Stomach (tissue), 8 donors: ENCODE measurements at regions not wholly inside any gene's neighbourhood (a gene's known extent, or its start where the extent isn't known, plus 50 kb on each side); places are given as distances from the start of the nearest gene placed in this dataset.

Source experiments
- DNase-seq, 2 donors: peaks; one replicate each; pipeline versions ENCODE4 v3.0.0 to v3.0.0-alpha.2; 2013 to 2019
- H3K27ac ChIP-seq, 5 donors: fragments of 200-600 bp in 4 of 5; sonication (generic) in 4 of 5; one replicate each; pipeline ENCODE4 v1.5.1; 2013 to 2019; ENCODE audit warnings: mild to moderate bottlenecking in 1 of 5, moderate library complexity in 1 of 5
- H3K27me3 ChIP-seq, 3 donors: fragments of 200-600 bp; sonication (generic); one replicate each; pipeline ENCODE4 v1.5.1; 2017 to 2019; ENCODE audit warnings: mixed run types in 1 of 3
- H3K36me3 ChIP-seq, 4 donors: fragments of 200-600 bp; sonication (generic); 1 replicate in 3 of 4; 2 replicates in 1 of 4; pipeline ENCODE4 v1.5.1; 2016 to 2019
- H3K4me1 ChIP-seq, 4 donors: fragments of 200-600 bp; sonication (generic); one replicate each; pipeline ENCODE4 v1.5.1; 2016 to 2019
- H3K4me3 ChIP-seq, 4 donors: fragments of 200-600 bp; sonication (generic) in 3 of 4; one replicate each; pipeline ENCODE4 v1.5.1; 2016 to 2019; ENCODE audit warnings: mild to moderate bottlenecking in 1 of 4
- H3K9me3 ChIP-seq, 4 donors: fragments of 200-600 bp; sonication (generic); one replicate each; pipeline ENCODE4 v1.5.1; 2016 to 2019
- CTCF ChIP-seq, 7 experiments: fragments of 450-650 bp in 4 of 7; fragments of 200-600 bp in 3 of 7; sonication (generic) in 3 of 7; IDR thresholded peaks; one replicate each; pipeline ENCODE4 v1.5.1; 2016 to 2019; ENCODE audit warnings: antibody characterized with exemption in 7 of 7, control low read depth in 2 of 7, mild to moderate bottlenecking in 1 of 7
- EP300 ChIP-seq: sonication (generic); formaldehyde crosslinking; IDR thresholded peaks from one replicate; pipeline ENCODE4 v1.6.1; 2017; ENCODE audit warnings: antibody characterized with exemption
- POLR2A ChIP-seq, 4 donors: fragments of 450-650 bp; IDR thresholded peaks; one replicate each; pipeline ENCODE4 v1.6.1; 2016; ENCODE audit warnings: antibody characterized with exemption in 4 of 4, control low read depth in 2 of 4, mild to moderate bottlenecking in 1 of 4, moderate library complexity in 1 of 4
- POLR2AphosphoS5 ChIP-seq, 3 donors: sonication (generic); formaldehyde crosslinking; IDR thresholded peaks; one replicate each; pipeline ENCODE4 v1.6.1; 2016; ENCODE audit warnings: antibody characterized with exemption in 3 of 3
- WGBS, 5 donors: extraction: QIAGEN DNeasy Blood & Tissue Kit in 3 of 5; methylation state at CpG; one replicate each; pipeline versions ENCODE4 v1.1.5 to v1.1.7; 2013 to 2018; 5-methylcytosine and 5-hydroxymethylcytosine counted together
- intact Hi-C: fragments of 100-400 bp; cut with DNase I; formaldehyde crosslinking; loops from one replicate; pipeline ENCODE4 v1.15.1; 2023; ENCODE audit warnings: low total_unique reads
- donor health status: healthy with polysubstance abuse.
- donor health status: Bipolar disorder and iron deficiency.
- donor health status: healthy.

GRCh38 chr12:91566328-91567099 is 383.9 kb upstream of the DCN start:
- H3K4me1 ChIP-seq = no peaks in the 10 kb centered on the region
- intact Hi-C loops = no loop called here
- TF ChIP-seq POLR2A (IDR thresholded peaks at IDR 0.05) = no peak
- TF ChIP-seq EP300 = no peak
- no peak for TF ChIP-seq CTCF (IDR thresholded peaks at IDR 0.05)
- TF ChIP-seq POLR2AphosphoS5 (IDR thresholded peaks at IDR 0.05) = no peak

GRCh38 chr12:91565846-91566245 is 383.2 kb upstream of the DCN start:
- TF ChIP-seq POLR2AphosphoS5 (IDR thresholded peaks at IDR 0.05) (no peak), POLR2A (IDR thresholded peaks at IDR 0.05) (no peak), EP300 (no peak), CTCF (IDR thresholded peaks at IDR 0.05) (no peak)
- H3K9me3 ChIP-seq = no peaks in the 10 kb centered on the region
- DNase-seq = no peak
- H3K4me3 ChIP-seq = no peak overlapping the region
- H3K27ac ChIP-seq = no peak overlapping the region
- H3K36me3 ChIP-seq = no peaks in the 10 kb centered on the region
- intact Hi-C loops = no loop called here
- no peaks in the 10 kb centered on the region for H3K4me1 ChIP-seq
- 64 to 81% (median 67%) methylated on average over 1 of the region's 1 CpG for WGBS, 5 donors
- no peaks in the 10 kb centered on the region for H3K27me3 ChIP-seq

More at GRCh38 chr12:91566328-91567099, 383.9 kb upstream of the DCN start:
- Histone ChIP-seq H3K9me3 (no peaks in the 10 kb centered on the region), H3K4me3 (no peak overlapping the region), H3K27me3 (no peaks in the 10 kb centered on the region), H3K27ac (no peak overlapping the region), H3K36me3 (no peaks in the 10 kb centered on the region)
- DNase-seq = no peak
- 79 to 88% (median 85%) methylated on average over 6 of the region's 6 CpGs for WGBS, 5 donors

- no peaks in the 10 kb centered on the region for H3K27me3 ChIP-seq
- H3K4me3 ChIP-seq = no peak overlapping the region
- TF ChIP-seq POLR2AphosphoS5 (IDR thresholded peaks at IDR 0.05) (no peak), EP300 (no peak), CTCF (IDR thresholded peaks at IDR 0.05) (no peak), POLR2A (IDR thresholded peaks at IDR 0.05) (no peak)
- DNase-seq = no peak
- 15 to 49% (median 36%) methylated on average over 4 of the region's 4 CpGs for WGBS, 5 donors
- H3K36me3 ChIP-seq = no peaks in the 10 kb centered on the region
- no peaks in the 10 kb centered on the region for H3K4me1 ChIP-seq
- intact Hi-C loops = no loop called here
- no peaks in the 10 kb centered on the region for H3K9me3 ChIP-seq
- H3K27ac ChIP-seq = no peak overlapping the region
These were observed 382.6 kb upstream of the DCN start for GRCh38 chr12:91565246-91565645.

GRCh38 chr12:91563011-91563765 is 380.6 kb upstream of the DCN start:
- no peak for TF ChIP-seq CTCF (IDR thresholded peaks at IDR 0.05)
- no peak for TF ChIP-seq EP300
- TF ChIP-seq POLR2A (IDR thresholded peaks at IDR 0.05) = no peak
- TF ChIP-seq POLR2AphosphoS5 (IDR thresholded peaks at IDR 0.05) = no peak
- Histone ChIP-seq H3K4me1 (no peaks in the 10 kb centered on the region), H3K9me3 (no peaks in the 10 kb centered on the region), H3K27me3 (no peaks in the 10 kb centered on the region), H3K36me3 (no peaks in the 10 kb centered on the region), H3K4me3 (no peak overlapping the region), H3K27ac (no peak overlapping the region)
- DNase-seq = no peak
- WGBS, 5 donors = 93 to 96% (median 95%) methylated on average over 4 of the region's 4 CpGs
- intact Hi-C loops = no loop called here
